ENCODE measurements at regions not wholly inside any gene's neighbourhood (a gene's known extent, or its start where the extent isn't known, plus 50 kb on each side); places are given as distances from the start of the nearest gene placed in this dataset.

- TF ChIP-seq, protein P1, sequence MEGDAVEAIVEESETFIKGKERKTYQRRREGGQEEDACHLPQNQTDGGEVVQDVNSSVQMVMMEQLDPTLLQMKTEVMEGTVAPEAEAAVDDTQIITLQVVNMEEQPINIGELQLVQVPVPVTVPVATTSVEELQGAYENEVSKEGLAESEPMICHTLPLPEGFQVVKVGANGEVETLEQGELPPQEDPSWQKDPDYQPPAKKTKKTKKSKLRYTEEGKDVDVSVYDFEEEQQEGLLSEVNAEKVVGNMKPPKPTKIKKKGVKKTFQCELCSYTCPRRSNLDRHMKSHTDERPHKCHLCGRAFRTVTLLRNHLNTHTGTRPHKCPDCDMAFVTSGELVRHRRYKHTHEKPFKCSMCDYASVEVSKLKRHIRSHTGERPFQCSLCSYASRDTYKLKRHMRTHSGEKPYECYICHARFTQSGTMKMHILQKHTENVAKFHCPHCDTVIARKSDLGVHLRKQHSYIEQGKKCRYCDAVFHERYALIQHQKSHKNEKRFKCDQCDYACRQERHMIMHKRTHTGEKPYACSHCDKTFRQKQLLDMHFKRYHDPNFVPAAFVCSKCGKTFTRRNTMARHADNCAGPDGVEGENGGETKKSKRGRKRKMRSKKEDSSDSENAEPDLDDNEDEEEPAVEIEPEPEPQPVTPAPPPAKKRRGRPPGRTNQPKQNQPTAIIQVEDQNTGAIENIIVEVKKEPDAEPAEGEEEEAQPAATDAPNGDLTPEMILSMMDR (conservative IDR thresholded peaks at IDR 0.05; ENCODE audit: low read depth, low read length) = no peak
- TF ChIP-seq EZH2phosphoT487 (IDR thresholded peaks at IDR 0.05; ENCODE audit: borderline replicate concordance, low read length) = no peak
- no peak for TF ChIP-seq EZH2 (IDR thresholded peaks at IDR 0.05; ENCODE audit: low read length, unreplicated experiment)
Observed at GRCh38 chr2:146786396-146786795, 1058.4 kb upstream of the ACVR2A start.

All from PC-3 (cell line).